ENCODE measurements at regions not wholly inside any gene's neighbourhood (a gene's known extent, or its start where the extent isn't known, plus 50 kb on each side); places are given as distances from the start of the nearest gene placed in this dataset.

- no peak for TF ChIP-seq MAFK (conservative IDR thresholded peaks at IDR 0.05 in 1 of 2, IDR thresholded peaks at IDR 0.05 in 1 of 2; ENCODE audit: low read length in 2 of 2)
- TF ChIP-seq TBX3 (IDR thresholded peaks at IDR 0.05; ENCODE audit: borderline replicate concordance), result no peak
- TF ChIP-seq POLR2AphosphoS5 (IDR thresholded peaks at IDR 0.05; ENCODE audit: low read depth, low read length), result no peak
Observed at GRCh38 chr5:169384661-169385060, 83.7 kb upstream of the SLIT3 start.

All from HepG2 (cell line).